IMR-90 (cell line): ENCODE measurements at regions not wholly inside any gene's neighbourhood (a gene's known extent, or its start where the extent isn't known, plus 50 kb on each side); places are given as distances from the start of the nearest gene placed in this dataset.

Experiments
- ATAC-seq: fragments of 200-7000 bp; cut with Tn5 transposase; 2 replicates; pipeline ENCODE4 v1.9.1; 2020; ENCODE audit warnings: low read depth, mild to moderate bottlenecking, moderate library complexity
- BruUV-seq: library from RNA; stranded (reverse); fragments of 400-500 nt; replicated peaks from 2 replicates; lab custom pipeline; 2021; lab: Mats Ljungman, UMichigan
- CTCF ChIA-PET: fragments of 300-600 bp; formaldehyde crosslinking; extraction: SDS; loops from one replicate; lab custom pipeline; 2021; ENCODE audit warnings: antibody characterized with exemption; lab: Yijun Ruan, JAX
- POLR2A ChIA-PET: fragments of 300-600 bp; sonication (Branson Sonifier 250); formaldehyde crosslinking; loops from one replicate; lab custom pipeline; 2022; ENCODE audit warnings: antibody characterized with exemption; ENCODE audit not compliant: unreplicated experiment; lab: Charles Lee
- DNase-seq: peaks from one replicate; pipeline ENCODE4 v3.0.0; 2013
- H2AFZ ChIP-seq: replicated peaks from 2 replicates; pipeline ENCODE3; 2013; ENCODE audit warnings: low read length, mild to moderate bottlenecking; ENCODE audit not compliant: poor library complexity
- H2AK5ac ChIP-seq: 2 replicates; pipeline ENCODE4 v1.6.1; 2013; ENCODE audit warnings: low read depth, low read length, inconsistent platforms
- H2AK9ac ChIP-seq: replicated peaks from 2 replicates; pipeline ENCODE3; 2013; ENCODE audit warnings: mild to moderate bottlenecking, low read depth, low read length, moderate library complexity; ENCODE audit not compliant: poor library complexity
- H2BK120ac ChIP-seq: 2 replicates; pipeline ENCODE4 v1.6.1; 2013; ENCODE audit warnings: low read depth, low read length, inconsistent platforms
- H2BK15ac ChIP-seq: 3 replicates; pipeline ENCODE4 v1.6.1; 2013; ENCODE audit warnings: low read depth, low read length, inconsistent platforms
- H2BK20ac ChIP-seq: 2 replicates; pipeline ENCODE4 v1.6.1; 2013; ENCODE audit warnings: low read depth, mild to moderate bottlenecking, inconsistent platforms, low read length, moderate library complexity
- H2BK5ac ChIP-seq: 2 replicates; pipeline ENCODE4 v1.6.1; 2013; ENCODE audit warnings: mild to moderate bottlenecking, low read depth, low read length, inconsistent platforms; ENCODE audit not compliant: poor library complexity, severe bottlenecking
- H3K14ac ChIP-seq: replicated peaks from 2 replicates; pipeline ENCODE4 v1.6.1; 2013; ENCODE audit warnings: low read depth, low read length, inconsistent platforms
- H3K18ac ChIP-seq: 2 replicates; pipeline ENCODE4 v1.6.1; 2013; ENCODE audit warnings: low read depth, low read length, control low read depth
- H3K23ac ChIP-seq: 2 replicates; pipeline ENCODE4 v1.6.1; 2013; ENCODE audit warnings: low read depth, low read length, inconsistent platforms
- H3K27ac ChIP-seq: 2 replicates; pipeline ENCODE4 v1.5.1; 2013; ENCODE audit warnings: mild to moderate bottlenecking, control low read depth, low read length; ENCODE audit not compliant: insufficient read depth
- H3K27me3 ChIP-seq: 2 replicates; pipeline ENCODE4 v1.6.1; 2013; ENCODE audit warnings: low read length; ENCODE audit not compliant: control insufficient read depth, insufficient read depth
- H3K36me3 ChIP-seq: 2 replicates; pipeline ENCODE4 v1.6.1; 2013; ENCODE audit warnings: low read length, mixed read lengths; ENCODE audit not compliant: control insufficient read depth, insufficient read depth
- H3K4ac ChIP-seq: 2 replicates; pipeline ENCODE4 v1.6.1; 2013; ENCODE audit warnings: low read depth, low read length, inconsistent platforms
- H3K4me1 ChIP-seq: 2 replicates; pipeline ENCODE4 v1.6.1; 2013; ENCODE audit warnings: low read length, mixed read lengths; ENCODE audit not compliant: control insufficient read depth, insufficient read depth
- H3K4me2 ChIP-seq: 2 replicates; pipeline ENCODE4 v1.6.1; 2013; ENCODE audit warnings: low read depth, mild to moderate bottlenecking, control low read depth, low read length, moderate library complexity
- H3K4me3 ChIP-seq: 2 replicates; pipeline ENCODE4 v1.5.1; 2013; ENCODE audit warnings: low read depth, mild to moderate bottlenecking, control low read depth, low read length, moderate library complexity; ENCODE audit not compliant: insufficient read depth
- H3K56ac ChIP-seq: 2 replicates; pipeline ENCODE4 v1.6.1; 2013; ENCODE audit warnings: low read length, inconsistent platforms; ENCODE audit not compliant: insufficient read depth; ENCODE audit errors: extremely low read depth
- H3K79me1 ChIP-seq, 2 experiments: 2 replicates each; pipeline ENCODE4 v1.6.1; 2013; ENCODE audit warnings: low read length in 2 of 2, inconsistent platforms in 1 of 2, low read depth in 1 of 2
- H3K9ac ChIP-seq: 2 replicates; pipeline ENCODE4 v1.6.1; 2013; ENCODE audit warnings: low read depth, low read length, control low read depth
- H3K9me1 ChIP-seq: 2 replicates; pipeline ENCODE4 v1.6.1; 2013; ENCODE audit warnings: low read length, inconsistent platforms; ENCODE audit not compliant: insufficient read depth
- H3K9me3 ChIP-seq: 2 replicates; pipeline ENCODE4 v1.6.1; 2013; ENCODE audit warnings: low read length; ENCODE audit not compliant: control insufficient read depth, insufficient read depth
- H4K20me1 ChIP-seq: 2 replicates; pipeline ENCODE4 v1.6.1; 2013; ENCODE audit warnings: low read length, inconsistent platforms; ENCODE audit not compliant: insufficient read depth
- H4K5ac ChIP-seq: 2 replicates; pipeline ENCODE4 v1.6.1; 2013; ENCODE audit warnings: mild to moderate bottlenecking, low read depth, low read length, control low read depth
- H4K8ac ChIP-seq, 2 experiments: 2 replicates each; pipeline ENCODE4 v1.6.1; 2013; ENCODE audit warnings: low read depth in 2 of 2, low read length in 2 of 2, control low read depth in 1 of 2, inconsistent platforms in 1 of 2
- H4K91ac ChIP-seq: 2 replicates; pipeline ENCODE4 v1.6.1; 2013; ENCODE audit warnings: low read depth, low read length, inconsistent platforms; ENCODE audit not compliant: insufficient read depth
- CEBPB ChIP-seq: IDR thresholded peaks from 2 replicates; pipeline ENCODE4 v1.6.1; 2012; ENCODE audit warnings: low read depth, low read length, improper control_type of control experiment
- WGBS, 2 experiments: methylation state at CpG; one replicate each; pipeline versions ENCODE4 v1.1.5 to v1.1.7; 2013; ENCODE audit warnings: missing lambda C conversion rate in 2 of 2; ENCODE audit not compliant: insufficient read length in 1 of 2; ENCODE audit errors: extremely low coverage in 2 of 2; 5-methylcytosine and 5-hydroxymethylcytosine counted together
- dilution Hi-C: fragments of 300-500 bp; cut with HindIII; formaldehyde crosslinking; loops from one replicate; pipeline ENCODE4 v1.14.3; 2018; ENCODE audit warnings: low sequenced_read_pairs; ENCODE audit not compliant: unreplicated experiment
- in situ Hi-C: fragments of 300-500 bp; cut with MboI; formaldehyde crosslinking; loops from 3 replicates; pipeline ENCODE4 v1.14.3; 2019; ENCODE audit warnings: low sequenced_read_pairs, inconsistent platforms, mixed read lengths
- intact Hi-C: fragments of 100-400 bp; cut with micrococcal nuclease; formaldehyde crosslinking; loops from 2 replicates; pipeline ENCODE4 v1.10.0; 2022

DNA sequence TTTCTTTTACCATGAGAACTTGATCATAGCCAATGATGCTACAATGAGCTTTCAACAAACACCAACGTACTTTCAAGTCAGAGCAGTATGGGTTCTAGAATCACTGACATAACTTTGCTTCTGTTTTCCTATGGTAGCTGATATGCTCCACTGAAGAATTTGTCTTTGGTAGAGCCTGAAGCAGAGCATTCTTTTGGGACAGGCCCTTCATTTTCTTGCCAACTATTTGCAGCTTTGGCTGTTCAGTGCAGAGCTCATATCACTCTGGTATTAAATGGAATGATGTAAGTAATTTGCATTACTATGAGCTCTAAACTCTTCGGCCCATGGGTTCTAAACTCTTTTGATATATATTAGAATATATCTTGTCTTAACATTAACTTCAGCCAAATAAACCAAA lies 51.8 kb upstream of the APC start:
- DNase-seq (peak; percentile 27), ATAC-seq (peak; percentile 31)
- no peak overlapping the region for H3K4me3 ChIP-seq
- TF ChIP-seq CEBPB: no peak
- no peak overlapping the region for H2AK9ac ChIP-seq
- H3K9me1 ChIP-seq: no peaks in the 10 kb centered on the region
- dilution Hi-C loops: no loop called here
- no peaks in the 10 kb centered on the region for H3K79me1 ChIP-seq
- WGBS, 2 experiments: no CpG with 5 or more reads among the region's 2 CpGs
- no peak overlapping the region for H2BK20ac ChIP-seq
- intact Hi-C loops: no loop called here
- ChIA-PET CTCF (no interaction called here), POLR2A (no interaction called here)
- H3K18ac ChIP-seq: no peak overlapping the region
- H3K9ac ChIP-seq: no peak overlapping the region
- in situ Hi-C loops: no loop called here
- H3K23ac ChIP-seq: no peak overlapping the region
- no peaks in the 10 kb centered on the region for H4K20me1 ChIP-seq
- no peak overlapping the region for H3K14ac ChIP-seq
- no peaks in the 10 kb centered on the region for H3K9me3 ChIP-seq
- H3K27ac ChIP-seq: no peak overlapping the region
- no peak overlapping the region for H4K8ac ChIP-seq
- H2BK5ac ChIP-seq: no peak overlapping the region
- no peak overlapping the region for H3K4ac ChIP-seq
- no peak overlapping the region for H4K5ac ChIP-seq
- H3K56ac ChIP-seq: no peak overlapping the region
- H2AFZ ChIP-seq: no peak overlapping the region
- H3K36me3 ChIP-seq: no peaks in the 10 kb centered on the region
- no peak overlapping the region for H4K91ac ChIP-seq
- H3K27me3 ChIP-seq: peaks cover 2% of the 10 kb centered on the region; the same call in 1 of the 2 replicates
- no peak overlapping the region for H2BK120ac ChIP-seq
- H3K4me1 ChIP-seq: no peaks in the 10 kb centered on the region
- H3K4me2 ChIP-seq: no peak overlapping the region
- H2AK5ac ChIP-seq: no peak overlapping the region
- no peak overlapping the region for H2BK15ac ChIP-seq
- no TSS peak for BruUV-seq
